Stimulated activated CD4-positive, alpha-beta T cell treated with anti-CD3 and anti-CD28 coated beads, TNF-alpha, amount 100 ng/mL, for 4 hours (primary cell): ENCODE measurements at regions not wholly inside any gene's neighbourhood (a gene's known extent, or its start where the extent isn't known, plus 50 kb on each side); places are given as distances from the start of the nearest gene placed in this dataset.
"Not testable (repeated sequence)": the region's sequence is repeated elsewhere in the genome, so short reads cannot be mapped to it uniquely, and the experiment has no call there.

Experiments
- DNase-seq, 3 experiments: peaks; one replicate each; pipeline ENCODE4 v3.0.0-alpha.2; 2020; ENCODE audit warnings: low read depth in 3 of 3

GRCh38 chr12:126434412-126434985 is 1369.3 kb downstream of the AACS start:
- no peak for DNase-seq

GRCh38 chr12:126436041-126436440 is 1370.8 kb downstream of the AACS start:
- DNase-seq: no peak

GRCh38 chr12:126437934-126438333 is 1372.7 kb downstream of the AACS start:
- DNase-seq: no peak

GRCh38 chr12:126443977-126444376 is 1378.7 kb downstream of the AACS start:
- no peak for DNase-seq

- no peak for DNase-seq
Observed at GRCh38 chr12:126447346-126447745, 1382.1 kb downstream of the AACS start.

GRCh38 chr12:126451809-126452208 is 1386.6 kb downstream of the AACS start:
- no peak for DNase-seq

GRCh38 chr12:126452686-126453085 is 1387.5 kb downstream of the AACS start:
- DNase-seq: not testable (repeated sequence)

- no peak for DNase-seq
Observed at GRCh38 chr12:126454581-126454980, 1389.3 kb downstream of the AACS start.

GRCh38 chr12:126457776-126458175 is 1392.5 kb downstream of the AACS start:
- no peak for DNase-seq

- DNase-seq: no peak
Observed at GRCh38 chr12:126464153-126464552, 1398.9 kb downstream of the AACS start.

- no peak for DNase-seq
Observed at GRCh38 chr12:126469211-126469610, 1404.0 kb downstream of the AACS start.

GRCh38 chr12:126474703-126475102 is 1409.5 kb downstream of the AACS start:
- DNase-seq: no peak

GRCh38 chr12:126480451-126480850 is 1415.2 kb downstream of the AACS start:
- DNase-seq: no peak

GRCh38 chr12:126481688-126482087 is 1416.5 kb downstream of the AACS start:
- no peak for DNase-seq

- DNase-seq: no peak
Observed at GRCh38 chr12:126482238-126482889, 1417.1 kb downstream of the AACS start.

- DNase-seq: no peak
Observed at GRCh38 chr12:126483145-126484068, 1418.2 kb downstream of the AACS start.

GRCh38 chr12:126487431-126487980 is 1422.3 kb downstream of the AACS start:
- DNase-seq: no peak

GRCh38 chr12:126488806-126489205 is 1423.6 kb downstream of the AACS start:
- no peak for DNase-seq

- no peak for DNase-seq
Observed at GRCh38 chr12:126492181-126492580, 1426.9 kb downstream of the AACS start.

GRCh38 chr12:126493366-126494108 is 1428.3 kb downstream of the AACS start:
- DNase-seq: no peak

- DNase-seq: no peak
Observed at GRCh38 chr12:126496201-126496600, 1431.0 kb downstream of the AACS start.
